LoVo (cell line): ENCODE measurements at regions not wholly inside any gene's neighbourhood (a gene's known extent, or its start where the extent isn't known, plus 50 kb on each side); places are given as distances from the start of the nearest gene placed in this dataset.
A peak's percentile ranks its signal among the peaks of the same experiment; 100 is the strongest.
"Not testable (repeated sequence)": the region's sequence is repeated elsewhere in the genome, so short reads cannot be mapped to it uniquely, and the experiment has no call there.

ENCODE experiments used
- DNase-seq: peaks from one replicate; pipeline ENCODE4 v3.0.0-alpha.2; 2016; ENCODE audit warnings: low spot score

GRCh38 chr2:146969703-146970102 lies 875.1 kb upstream of the ACVR2A start:
- not testable (repeated sequence) for DNase-seq

GRCh38 chr2:146964494-146964893 lies 880.3 kb upstream of the ACVR2A start:
- no peak for DNase-seq

GRCh38 chr2:146954544-146954943 lies 890.3 kb upstream of the ACVR2A start:
- no peak for DNase-seq

GRCh38 chr2:146952696-146953095 lies 892.1 kb upstream of the ACVR2A start:
- DNase-seq = no peak

GRCh38 chr2:146950911-146951310 lies 893.9 kb upstream of the ACVR2A start:
- DNase-seq = no peak

GRCh38 chr2:146950361-146950760 lies 894.5 kb upstream of the ACVR2A start:
- DNase-seq = no peak

GRCh38 chr2:146949400-146949799 lies 895.4 kb upstream of the ACVR2A start:
- no peak for DNase-seq

- DNase-seq = no peak
Observed at GRCh38 chr2:146944601-146945000, 900.2 kb upstream of the ACVR2A start.

- DNase-seq = no peak
Observed at GRCh38 chr2:146939991-146940685, 904.7 kb upstream of the ACVR2A start.

- no peak for DNase-seq
Observed at GRCh38 chr2:146934921-146935320, 909.9 kb upstream of the ACVR2A start.

- no peak for DNase-seq
Observed at GRCh38 chr2:146931109-146931508, 913.7 kb upstream of the ACVR2A start.

- DNase-seq = peak; percentile 31
Observed at GRCh38 chr2:146927080-146927711, 917.6 kb upstream of the ACVR2A start.

GRCh38 chr2:146918280-146918679 lies 926.5 kb upstream of the ACVR2A start:
- DNase-seq = no peak

GRCh38 chr2:146917431-146918042 lies 927.3 kb upstream of the ACVR2A start:
- no peak for DNase-seq

GRCh38 chr2:146916914-146917313 lies 927.9 kb upstream of the ACVR2A start:
- DNase-seq = no peak

- no peak for DNase-seq
Observed at GRCh38 chr2:146913476-146913875, 931.4 kb upstream of the ACVR2A start.

GRCh38 chr2:146912536-146912935 lies 932.3 kb upstream of the ACVR2A start:
- DNase-seq = no peak

- no peak for DNase-seq
Observed at GRCh38 chr2:146908776-146909175, 936.1 kb upstream of the ACVR2A start.

- DNase-seq = no peak
Observed at GRCh38 chr2:146898083-146898482, 946.7 kb upstream of the ACVR2A start.

- no peak for DNase-seq
Observed at GRCh38 chr2:146894514-146894913, 950.3 kb upstream of the ACVR2A start.

GRCh38 chr2:146893500-146894041 lies 951.3 kb upstream of the ACVR2A start:
- no peak for DNase-seq

GRCh38 chr2:146890491-146890890 lies 954.3 kb upstream of the ACVR2A start:
- DNase-seq = no peak

- DNase-seq = no peak
Observed at GRCh38 chr2:146879882-146880281, 964.9 kb upstream of the ACVR2A start.
